Ammon's horn (tissue), 1 donor: ENCODE measurements at regions not wholly inside any gene's neighbourhood (a gene's known extent, or its start where the extent isn't known, plus 50 kb on each side); places are given as distances from the start of the nearest gene placed in this dataset.

Experiments used
- DNase-seq: peaks from one replicate; pipeline ENCODE4 v3.0.0-alpha.2; 2016; ENCODE audit warnings: low spot score

DNA sequence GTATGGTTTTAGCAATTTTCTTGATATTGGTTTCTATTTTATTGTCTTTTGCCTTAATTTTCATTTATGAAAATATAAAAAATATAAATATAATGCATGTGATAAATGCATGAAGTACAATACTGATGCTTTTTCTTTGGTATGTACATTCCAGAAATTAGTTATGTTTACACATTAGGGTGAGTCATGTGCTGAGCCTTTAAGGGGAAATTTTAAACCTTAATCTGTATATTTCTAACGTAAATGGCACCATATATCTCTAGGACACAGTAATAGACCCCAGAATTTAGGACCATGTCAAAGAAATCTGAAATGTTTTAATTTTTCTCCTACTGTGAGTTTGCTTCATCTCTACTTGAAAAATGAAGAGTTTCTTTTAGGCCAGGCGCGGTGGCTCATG, 117.8 kb upstream of the SPRY1 start:
- no peak for DNase-seq

DNA sequence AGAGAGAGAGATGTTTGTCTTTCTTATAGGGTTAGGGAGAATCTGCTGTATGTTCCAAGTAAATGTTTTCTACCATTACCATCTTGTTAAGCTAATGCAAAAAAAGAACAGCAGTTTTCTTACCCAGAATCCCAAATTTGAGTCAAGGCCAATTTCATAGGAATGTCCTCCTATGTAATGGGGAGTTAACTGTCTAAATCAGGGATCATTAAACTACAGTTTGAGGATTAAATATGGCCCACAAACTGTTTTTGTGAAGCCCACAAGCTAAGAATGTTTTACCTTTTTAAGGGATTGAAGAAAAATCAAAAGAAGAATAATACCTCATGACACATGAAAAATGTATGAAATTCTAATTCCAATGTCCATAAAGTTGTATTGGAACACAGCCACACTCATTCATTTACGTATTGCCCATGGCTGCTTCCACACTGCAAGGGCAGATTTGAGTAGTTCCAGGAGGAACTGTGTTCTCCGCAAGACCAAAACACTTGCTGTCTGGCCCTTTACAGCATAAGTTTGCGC, 113.2 kb upstream of the SPRY1 start:
- no peak for DNase-seq

DNA sequence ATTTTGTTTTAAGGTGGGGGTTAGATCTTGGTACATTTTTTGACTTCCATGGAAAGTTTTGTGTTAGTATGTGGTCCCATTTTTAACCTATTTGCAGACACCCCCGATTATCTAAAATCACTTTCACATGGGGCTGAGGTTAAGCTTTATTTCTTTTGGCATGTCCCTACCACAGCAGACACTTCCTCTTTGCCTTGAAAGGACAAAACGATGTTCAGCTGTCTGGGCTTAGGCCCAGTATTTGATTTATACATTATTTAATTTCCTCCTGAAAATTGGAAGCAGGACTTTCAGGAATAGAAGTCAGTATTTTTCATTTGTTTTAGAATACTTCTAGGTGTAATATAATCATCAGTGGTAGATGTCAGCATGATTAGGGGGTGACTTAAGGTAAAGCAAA, 112.4 kb upstream of the SPRY1 start:
- no peak for DNase-seq

DNA sequence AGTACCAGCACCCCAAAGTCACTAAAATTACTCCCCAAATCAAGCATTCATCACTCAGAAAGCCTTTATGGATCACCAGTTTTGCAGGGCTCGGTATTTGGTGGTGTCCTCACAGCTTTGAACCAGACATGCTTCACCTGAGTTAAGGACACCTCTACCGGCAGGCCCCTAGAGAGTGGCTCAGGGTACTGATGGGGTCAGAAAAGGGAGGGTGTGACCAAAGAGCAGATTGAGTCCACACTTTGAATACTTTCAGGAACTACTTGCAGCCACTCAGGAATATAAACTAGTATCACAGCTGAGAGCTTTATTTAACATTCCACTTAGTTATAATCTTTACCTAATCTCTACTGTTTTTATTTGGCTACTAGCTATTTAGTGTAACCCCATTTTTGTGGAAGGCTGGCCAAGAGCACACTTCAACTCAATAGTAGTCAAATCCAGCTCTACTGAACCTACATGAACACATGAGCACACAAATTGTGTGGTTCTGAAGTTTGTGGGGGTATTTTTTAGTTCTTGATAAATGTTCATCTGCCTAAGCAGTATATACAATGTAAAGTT, 109.6 kb upstream of the SPRY1 start:
- DNase-seq, result no peak

DNA sequence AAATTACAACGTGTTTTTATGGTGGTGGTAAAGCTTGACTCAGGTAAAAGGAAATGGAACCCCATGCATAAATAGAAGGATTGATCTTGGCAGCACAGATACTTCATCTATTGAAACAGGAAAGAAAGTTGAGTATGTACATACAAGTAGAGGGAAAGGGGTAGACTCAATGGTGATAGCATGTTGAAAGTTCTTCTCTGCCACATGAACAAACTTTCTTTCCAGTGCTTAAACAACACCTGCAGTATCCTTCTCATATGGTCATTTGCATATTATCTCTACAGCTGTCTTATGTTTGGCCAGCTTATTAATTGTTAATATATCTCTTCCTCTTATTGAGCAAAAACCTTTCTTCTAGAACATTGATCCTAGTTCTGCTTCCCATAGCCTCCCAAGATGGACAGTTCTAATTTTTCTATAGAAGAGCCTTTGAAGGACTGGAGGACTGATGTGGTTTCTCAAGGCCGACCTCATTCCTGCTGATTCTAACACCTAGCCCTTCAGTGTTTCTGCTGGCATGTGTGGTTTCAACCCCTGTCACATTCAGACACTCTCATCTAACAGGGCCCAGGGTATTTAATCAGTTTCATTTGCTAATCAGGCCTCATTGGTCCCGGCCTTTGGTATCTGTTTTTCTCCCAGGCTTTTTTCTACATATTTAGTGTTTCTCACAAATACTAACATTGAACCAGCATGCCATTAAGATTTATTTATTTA, 108.1 kb upstream of the SPRY1 start:
- no peak for DNase-seq

DNA sequence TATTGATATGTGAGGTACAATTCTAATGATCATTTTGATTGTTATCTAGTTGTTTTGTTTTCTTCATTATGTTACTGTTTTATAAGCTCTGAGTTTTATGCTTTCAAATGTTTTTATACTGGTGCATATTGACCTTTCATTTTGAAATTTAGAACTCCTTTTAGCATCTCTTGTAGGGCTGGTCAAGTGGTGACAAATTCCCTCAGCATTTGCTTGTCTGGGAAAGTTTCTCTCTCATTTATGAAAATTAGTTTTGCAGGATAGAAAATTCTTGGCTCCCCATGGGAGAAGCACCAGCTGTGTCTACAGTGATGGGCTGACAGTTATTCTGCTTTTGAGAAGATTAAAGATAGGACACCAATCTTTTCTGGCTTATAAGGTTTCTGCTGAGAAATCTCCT, 105.3 kb upstream of the SPRY1 start:
- no peak for DNase-seq

DNA sequence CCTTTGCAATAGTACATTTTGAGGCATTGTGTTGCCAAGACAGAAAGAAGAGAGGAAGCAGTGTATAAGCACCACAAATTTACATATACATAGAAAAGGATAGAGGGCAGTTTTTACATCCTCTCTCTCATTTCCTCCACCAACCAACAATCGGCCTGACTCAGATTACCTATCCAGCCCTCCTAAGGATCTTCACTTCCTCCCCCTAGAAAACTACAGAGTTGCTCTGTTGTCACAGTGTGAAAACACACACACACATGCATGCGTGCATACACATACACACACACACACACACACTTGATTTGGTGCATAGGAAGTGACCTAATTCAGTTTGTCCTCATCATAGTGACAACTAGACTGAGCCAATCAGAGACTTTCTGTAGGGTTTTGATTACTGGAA, 98.8 kb upstream of the SPRY1 start:
- no peak for DNase-seq

DNA sequence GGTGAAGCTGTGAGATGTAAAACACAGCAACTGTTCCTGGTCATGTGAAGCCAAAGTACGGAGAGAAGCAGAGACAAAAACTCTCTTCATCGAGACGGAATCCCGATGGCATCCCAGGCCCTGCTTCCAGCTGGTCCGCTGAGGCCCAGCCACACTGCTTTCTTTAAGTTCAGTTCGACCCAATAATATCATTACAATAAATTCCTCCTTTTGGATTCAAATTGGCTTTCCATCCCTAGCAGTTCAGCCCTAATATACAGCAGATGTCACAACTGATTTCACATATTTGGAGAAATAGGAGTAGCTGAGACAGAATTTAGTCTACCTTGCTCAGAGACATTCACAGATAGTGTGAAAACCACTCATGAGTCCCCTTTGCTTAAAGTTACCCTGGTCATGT, 98.3 kb upstream of the SPRY1 start:
- DNase-seq, result no peak

DNA sequence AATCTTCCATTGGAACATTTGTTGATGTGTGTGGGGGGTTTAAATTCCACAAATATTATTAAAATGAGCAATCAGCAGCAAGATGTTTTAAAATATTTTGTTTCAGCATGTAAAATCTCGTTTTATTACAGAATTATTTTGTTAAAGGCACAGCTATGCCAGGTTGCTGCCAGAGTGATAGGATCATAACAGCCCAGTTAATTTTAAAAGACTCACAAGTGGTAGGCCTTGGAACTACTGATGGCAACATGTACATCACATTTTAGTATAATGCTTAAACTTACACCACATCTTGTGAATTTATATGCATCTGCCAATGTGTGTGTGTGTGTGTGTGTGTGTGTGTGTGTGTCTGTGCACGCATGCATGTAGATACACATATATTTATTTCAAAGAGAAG, 97.8 kb upstream of the SPRY1 start:
- no peak for DNase-seq

DNA sequence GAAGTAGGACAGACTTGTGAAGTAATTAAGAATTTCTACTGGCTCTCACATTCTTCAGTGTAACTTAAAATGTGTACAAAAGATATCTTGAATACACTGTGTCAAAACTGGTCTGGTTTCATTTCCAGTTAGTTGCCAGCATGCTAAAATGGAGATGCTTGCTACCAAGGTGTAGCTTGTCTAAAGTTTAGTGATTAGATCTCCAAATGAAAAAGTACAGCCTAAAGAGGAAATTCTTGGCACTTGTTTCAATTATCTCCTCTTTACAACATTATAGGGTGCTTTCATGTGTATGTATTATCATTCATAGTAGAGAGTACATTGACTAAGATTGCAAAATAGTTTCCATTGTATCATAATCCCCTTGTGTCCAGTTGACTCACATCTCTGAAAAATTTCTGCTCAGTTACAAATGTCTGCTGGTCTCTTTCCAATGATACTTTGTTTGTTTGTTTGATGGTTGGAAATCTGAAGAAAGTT, 97.3 kb upstream of the SPRY1 start:
- DNase-seq, result no peak

DNA sequence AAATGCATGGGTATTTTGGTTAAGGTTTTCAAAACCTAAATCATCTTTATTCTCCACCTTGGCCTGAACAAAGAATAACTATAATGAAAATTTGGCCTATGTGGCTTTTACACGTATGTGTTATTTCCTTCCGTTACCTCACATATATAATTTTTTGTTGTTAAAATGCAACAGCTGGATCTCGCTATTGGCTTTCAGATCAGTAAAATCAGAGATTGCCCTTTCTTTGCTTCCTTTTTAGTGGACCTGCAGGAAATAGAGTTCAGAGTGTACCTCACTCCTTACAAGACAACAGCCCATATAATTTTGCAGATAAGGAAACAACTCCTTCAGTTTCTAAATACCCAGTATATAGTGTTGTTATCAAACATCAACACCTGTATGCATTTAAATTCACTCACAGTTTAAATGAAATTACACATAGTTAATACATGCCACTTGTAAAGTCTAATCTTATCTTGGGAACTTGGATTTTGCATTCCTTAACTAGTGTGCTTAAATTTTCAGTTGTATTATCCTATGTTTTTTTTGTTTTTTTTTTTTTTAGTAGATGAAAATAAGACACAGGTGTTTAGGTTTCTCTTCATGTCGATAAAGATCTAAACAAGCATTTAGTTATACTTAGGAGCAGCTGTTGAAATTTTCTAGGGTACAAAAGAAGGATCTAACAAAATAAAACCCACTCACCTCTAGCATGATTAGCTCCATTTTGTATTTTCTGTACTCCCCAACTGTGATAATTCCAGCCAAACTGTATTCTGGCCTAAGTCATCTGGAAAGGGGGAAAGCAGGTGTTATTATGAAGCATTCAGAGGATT, 96.2 kb upstream of the SPRY1 start:
- no peak for DNase-seq

DNA sequence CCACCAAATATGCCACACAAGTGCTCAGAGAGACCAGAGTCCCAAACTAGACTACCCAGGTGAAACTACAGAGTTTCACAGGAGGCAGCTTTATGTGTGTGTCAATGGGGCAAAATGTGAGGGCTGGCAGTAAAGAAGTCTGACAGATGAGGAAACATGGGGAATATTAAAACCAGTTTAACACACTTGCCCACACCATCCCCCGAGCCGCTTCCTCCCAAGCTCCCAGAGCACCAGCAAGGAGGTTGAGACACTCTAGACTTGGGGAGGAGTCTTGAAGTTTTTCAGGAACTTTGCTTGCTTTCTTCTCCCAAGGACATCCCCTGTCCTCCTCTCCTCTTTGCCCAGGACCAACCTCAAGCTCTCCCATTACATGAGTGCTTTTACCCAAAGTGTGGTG, 94.7 kb upstream of the SPRY1 start:
- DNase-seq, result no peak

DNA sequence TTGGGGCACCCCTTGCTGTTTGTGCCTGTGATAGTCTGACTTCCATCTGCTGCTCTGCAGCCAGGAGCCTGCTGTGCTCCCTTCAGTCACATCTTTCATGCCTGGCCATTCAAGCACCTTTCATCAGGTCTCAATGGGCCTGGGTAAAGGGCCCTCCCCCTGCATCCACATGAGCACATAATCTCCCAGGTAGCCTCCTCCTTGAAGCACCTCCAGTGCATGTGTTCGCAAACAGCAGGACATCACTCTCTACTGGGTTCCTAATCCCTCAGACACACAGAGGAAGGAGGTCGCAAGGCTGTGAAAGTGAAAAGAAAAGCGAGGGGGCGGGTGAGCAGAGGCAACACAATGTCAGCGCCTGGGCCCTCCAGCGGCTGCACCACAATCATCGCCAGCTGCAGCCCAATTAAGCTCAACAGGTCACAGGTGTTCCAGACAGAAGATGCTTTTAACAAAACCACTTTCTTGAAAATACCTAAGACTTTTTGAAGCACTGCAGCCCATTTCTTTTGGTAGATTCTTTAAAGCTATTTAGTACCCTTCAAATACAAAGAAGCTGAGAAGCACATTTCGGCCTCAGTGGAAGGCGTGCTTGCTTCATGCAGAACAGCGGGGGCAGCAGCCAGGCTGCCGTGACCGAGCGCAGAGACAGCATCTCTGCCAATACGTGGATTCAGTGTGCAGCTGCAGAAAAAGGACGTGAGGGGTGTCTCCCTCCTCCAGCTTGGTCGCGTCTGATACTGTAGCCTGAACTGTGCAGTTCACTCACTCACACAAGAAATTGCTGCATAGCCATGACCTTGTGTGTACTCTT, 92.2 kb upstream of the SPRY1 start:
- DNase-seq, result peak; percentile 67

DNA sequence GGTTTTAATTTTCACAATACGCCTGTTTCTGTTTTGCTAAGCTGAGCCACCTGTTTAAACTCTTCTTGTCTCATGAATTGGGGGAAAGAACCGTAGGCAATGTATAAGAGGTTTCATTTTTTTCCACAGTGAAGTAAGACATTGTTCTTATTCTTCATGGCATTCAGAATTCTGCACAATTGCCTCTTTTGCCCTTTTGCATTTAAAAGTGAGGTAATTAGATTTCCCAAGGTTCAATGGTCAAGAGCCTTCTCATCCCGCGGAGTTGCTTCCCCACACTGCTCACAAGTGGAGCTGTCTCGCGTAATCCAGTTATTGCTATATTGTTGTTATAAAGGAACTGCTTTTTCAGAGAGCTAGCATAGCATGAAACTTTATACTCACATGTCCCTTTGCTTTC, 90.9 kb upstream of the SPRY1 start:
- no peak for DNase-seq

DNA sequence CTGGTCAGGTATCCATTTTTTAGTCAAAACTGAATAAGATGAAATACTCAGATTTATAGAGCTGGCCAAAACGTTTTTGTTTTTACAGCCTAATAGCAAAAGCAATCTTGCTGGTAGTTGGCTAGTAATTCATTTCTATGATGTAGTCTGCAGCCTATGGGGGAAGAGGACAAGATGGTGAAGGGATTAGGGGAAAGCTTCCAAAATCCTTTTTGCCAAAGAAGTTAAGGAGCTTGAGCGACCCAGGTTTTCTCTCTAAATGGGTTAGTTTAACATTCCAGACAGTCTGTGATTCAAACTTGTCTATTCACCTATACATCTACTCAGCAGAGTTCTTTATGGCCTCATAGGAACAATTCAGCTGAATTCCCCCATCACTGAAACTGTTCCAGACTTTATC, 89.8 kb upstream of the SPRY1 start:
- DNase-seq, result no peak

DNA sequence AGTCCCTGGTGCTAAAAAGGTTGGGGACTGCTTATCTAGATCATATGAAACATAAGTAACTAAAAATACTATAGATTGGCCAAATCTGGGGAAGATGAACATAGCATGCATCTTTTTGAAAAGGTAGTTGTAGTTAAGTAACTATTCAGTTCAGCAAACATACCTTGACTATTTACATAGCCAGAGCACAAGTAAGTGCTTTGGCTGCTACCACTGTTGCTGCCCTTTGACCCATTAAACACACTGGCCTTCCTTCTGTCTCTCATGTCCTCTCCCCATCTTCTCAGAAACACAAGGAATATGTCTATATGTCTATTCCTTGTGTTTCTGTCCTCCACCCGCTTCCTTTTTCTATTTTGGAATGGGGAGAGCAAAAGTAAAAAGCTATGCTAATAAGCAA, 87.9 kb upstream of the SPRY1 start:
- no peak for DNase-seq

DNA sequence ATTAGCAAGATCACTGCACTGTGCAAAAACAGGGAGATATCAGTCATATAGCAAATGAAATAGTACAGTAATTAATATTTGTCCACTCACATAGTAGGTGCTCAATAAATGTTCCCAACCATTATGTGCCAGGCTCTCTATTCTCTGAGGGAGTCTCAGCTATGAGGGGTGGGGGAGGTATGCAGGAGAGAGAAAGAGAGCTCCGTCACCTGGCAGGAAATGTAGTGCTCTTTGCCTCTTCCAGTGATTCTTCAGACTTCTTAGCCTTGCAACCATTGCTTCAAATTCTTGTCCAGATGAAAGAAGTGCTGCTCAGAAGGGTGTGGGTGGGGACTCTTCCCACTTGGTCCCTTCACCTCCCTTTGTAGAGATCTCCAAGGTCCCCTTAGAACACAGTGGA, 84.5 kb upstream of the SPRY1 start:
- no peak for DNase-seq

DNA sequence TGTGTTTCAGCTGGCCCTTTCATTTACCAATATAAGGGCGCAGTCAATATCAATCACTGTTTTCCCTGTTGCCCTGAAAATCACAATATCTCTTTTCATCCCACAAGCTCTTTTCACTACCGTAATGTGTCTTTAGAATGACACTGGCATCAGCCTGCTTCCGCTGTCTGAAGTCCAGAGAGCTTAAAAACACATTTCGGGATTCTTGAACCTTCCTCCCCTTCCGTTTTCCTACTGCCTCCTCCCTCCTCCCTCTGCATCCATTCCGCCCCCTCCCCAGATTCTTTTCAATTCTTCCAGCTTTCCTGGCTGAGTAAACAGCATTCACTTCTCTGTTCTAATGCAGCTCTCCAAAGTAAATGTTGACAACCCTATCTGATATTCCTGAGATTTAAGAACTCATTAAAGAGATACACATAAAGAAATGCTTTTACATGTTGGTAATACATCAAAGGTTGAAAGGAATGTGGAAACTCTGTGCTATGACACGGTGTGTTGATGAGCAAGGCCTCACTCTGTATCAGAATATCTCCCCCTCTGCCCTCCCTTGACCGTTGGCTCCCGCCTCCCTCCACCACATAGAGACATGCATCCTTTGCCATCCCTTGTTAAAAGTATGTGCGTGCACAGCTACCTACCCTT, 83.5 kb upstream of the SPRY1 start:
- no peak for DNase-seq

DNA sequence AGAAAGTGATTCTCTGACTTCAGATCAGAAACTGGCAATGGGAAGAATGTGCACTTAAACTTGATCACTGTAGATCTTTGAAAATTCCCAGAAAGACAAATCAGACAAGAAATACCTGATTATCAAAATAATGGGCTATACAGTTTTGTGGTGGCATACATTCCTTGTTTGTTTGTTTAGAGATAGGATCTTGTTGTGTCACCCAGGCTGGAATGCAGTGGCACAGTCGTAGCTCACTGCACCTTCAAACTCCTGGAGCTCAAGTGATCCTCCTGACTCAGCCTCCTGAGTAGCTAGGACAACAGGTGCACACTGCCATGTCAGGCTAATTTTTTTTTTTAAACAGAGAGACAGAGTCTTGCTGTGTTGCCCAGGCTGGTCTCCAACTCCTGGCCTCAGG, 81.0 kb upstream of the SPRY1 start:
- no peak for DNase-seq

DNA sequence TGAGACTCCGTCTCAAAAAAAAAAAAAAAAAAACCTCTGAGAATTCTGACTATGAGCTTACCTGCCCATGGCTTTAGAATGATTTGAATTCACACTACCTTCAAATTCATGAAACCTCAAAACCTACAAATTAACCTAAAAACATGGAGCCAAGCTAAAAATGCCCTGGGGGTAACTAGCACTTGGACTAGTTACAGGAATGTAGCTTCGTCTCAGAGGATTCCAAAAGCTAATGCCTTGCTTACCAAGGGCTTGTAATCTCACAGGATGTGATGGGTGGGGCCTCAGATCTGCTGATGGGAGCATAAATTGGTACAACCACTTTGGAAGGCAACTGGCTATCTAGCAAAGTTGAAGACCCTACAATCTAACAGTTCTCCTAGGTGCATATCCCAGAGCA, 79.4 kb upstream of the SPRY1 start:
- no peak for DNase-seq

DNA sequence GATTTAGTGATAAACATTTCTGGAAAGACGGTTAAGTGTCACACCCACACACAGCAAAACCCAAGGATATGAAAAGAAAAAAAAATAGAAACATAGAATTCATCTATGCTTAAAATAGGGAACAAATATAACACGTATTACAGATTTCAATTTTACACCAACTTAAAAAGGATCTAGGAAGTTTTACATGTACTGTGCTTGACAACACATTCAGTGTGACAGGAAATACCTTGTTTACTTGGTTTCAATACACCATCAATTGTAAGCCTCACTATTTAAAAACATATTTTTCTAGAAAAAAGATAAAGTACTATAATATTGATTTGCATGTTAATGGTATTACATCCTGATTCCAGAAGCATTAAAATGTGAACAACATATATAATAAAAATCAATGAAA, 77.0 kb upstream of the SPRY1 start:
- DNase-seq, result no peak

DNA sequence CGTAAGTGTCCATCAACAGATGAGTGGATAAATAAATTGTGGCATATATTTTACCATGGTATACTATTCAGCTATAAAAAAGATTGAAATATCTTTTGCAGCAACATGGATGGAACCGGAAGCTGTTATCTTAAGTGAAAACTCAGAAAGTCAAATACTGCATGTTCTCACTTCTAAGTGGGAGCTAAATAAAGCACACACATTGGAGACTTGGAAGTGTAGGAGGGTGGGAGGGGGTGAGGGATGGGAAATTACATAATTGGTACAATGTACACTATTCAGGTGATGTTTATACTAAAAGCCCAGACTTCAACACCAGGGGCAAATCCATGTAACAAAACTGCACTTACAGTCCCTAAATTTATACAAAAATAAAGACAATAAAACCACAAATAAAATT, 72.6 kb upstream of the SPRY1 start:
- no peak for DNase-seq
